ENCODE measurements at regions not wholly inside any gene's neighbourhood (a gene's known extent, or its start where the extent isn't known, plus 50 kb on each side); places are given as distances from the start of the nearest gene placed in this dataset.

- TF ChIP-seq PBX2 (CRISPR knock-in tag; IDR thresholded peaks at IDR 0.05) (no peak), HNRNPL (IDR thresholded peaks at IDR 0.05; ENCODE audit: low read depth, low read length) (no peak), ZNF646 (CRISPR knock-in tag; IDR thresholded peaks at IDR 0.05) (no peak), ZNF263 (CRISPR knock-in tag; IDR thresholded peaks at IDR 0.05) (no peak), NCOA2 (CRISPR knock-in tag; IDR thresholded peaks at IDR 0.05) (no peak), KLF13 (CRISPR knock-in tag; IDR thresholded peaks at IDR 0.05) (no peak), PHF8 (CRISPR knock-in tag; IDR thresholded peaks at IDR 0.05) (0 out of 2 replicates have a peak, but pooled peaks have one; percentile 19), ZNF281 (CRISPR knock-in tag; IDR thresholded peaks at IDR 0.05; ENCODE audit: borderline replicate concordance) (no peak), KDM5A (IDR thresholded peaks at IDR 0.05; ENCODE audit: borderline replicate concordance, low read length) (no peak), ZBTB42 (CRISPR knock-in tag; IDR thresholded peaks at IDR 0.05) (no peak), KLF15 (CRISPR knock-in tag; IDR thresholded peaks at IDR 0.05; ENCODE audit: borderline replicate concordance) (no peak), RFX5 (IDR thresholded peaks at IDR 0.05; ENCODE audit: low read depth, low read length) (no peak), GABPA (IDR thresholded peaks at IDR 0.05; ENCODE audit: low read depth, low read length) (no peak), GABPA (CRISPR knock-in tag; IDR thresholded peaks at IDR 0.05; ENCODE audit: low read depth) (no peak), ZNF619 (CRISPR knock-in tag; IDR thresholded peaks at IDR 0.05) (no peak), HNF4G (IDR thresholded peaks at IDR 0.05; ENCODE audit: borderline replicate concordance, low read depth, low read length) (peak; percentile 39; the same call in 1 of the 2 replicates), HNF4G (CRISPR knock-in tag; IDR thresholded peaks at IDR 0.05; ENCODE audit: borderline replicate concordance, low read depth) (no peak), THRA (CRISPR knock-in tag; IDR thresholded peaks at IDR 0.05; ENCODE audit: borderline replicate concordance) (no peak)
These were observed 885.6 kb downstream of the BRD1 start (continued) for GRCh38 chr22:48941903-48942575.

Data from HepG2 (cell line).